Mucosa of rectum (tissue), 2 donors: ENCODE measurements at regions not wholly inside any gene's neighbourhood (a gene's known extent, or its start where the extent isn't known, plus 50 kb on each side); places are given as distances from the start of the nearest gene placed in this dataset.

ENCODE experiments used
- H3K27ac ChIP-seq, 2 donors: one replicate each; pipeline ENCODE4 v1.7.0; 2013; ENCODE audit warnings: inconsistent platforms in 2 of 2, low read depth in 2 of 2, low read length in 2 of 2
- H3K27me3 ChIP-seq, 2 donors: one replicate each; pipeline ENCODE4 v1.7.0; 2013; ENCODE audit warnings: low read length in 2 of 2; ENCODE audit not compliant: control insufficient read depth in 2 of 2, insufficient read depth in 2 of 2
- H3K36me3 ChIP-seq, 2 donors: one replicate each; pipeline ENCODE4 v1.7.0; 2013; ENCODE audit warnings: low read length in 2 of 2; ENCODE audit not compliant: control insufficient read depth in 2 of 2, insufficient read depth in 2 of 2
- H3K4me1 ChIP-seq, 2 donors: one replicate each; pipeline ENCODE4 v1.7.0; 2013; ENCODE audit warnings: low read length in 2 of 2, mild to moderate bottlenecking in 1 of 2; ENCODE audit not compliant: control insufficient read depth in 2 of 2, insufficient read depth in 2 of 2
- H3K4me3 ChIP-seq, 2 donors: one replicate each; pipeline ENCODE4 v1.7.0; 2013; ENCODE audit warnings: low read length in 2 of 2
- H3K9ac ChIP-seq, 2 donors: one replicate each; pipeline ENCODE4 v1.7.0; 2013; ENCODE audit warnings: low read length in 2 of 2, low read depth in 1 of 2, mild to moderate bottlenecking in 1 of 2
- H3K9me3 ChIP-seq, 2 donors: one replicate each; pipeline ENCODE4 v1.7.0; 2013; ENCODE audit warnings: low read length in 2 of 2; ENCODE audit not compliant: control insufficient read depth in 2 of 2
- donor health status: healthy.
- donor health status: Normal muscosa, but diverticular disease.

- Histone ChIP-seq H3K4me1 (no peaks in the 10 kb centered on the region), H3K4me3 (no peak overlapping the region), H3K27ac (no peak overlapping the region), H3K9ac (no peak overlapping the region), H3K36me3 (no peaks in the 10 kb centered on the region), H3K27me3 (peaks cover 0 to 2% of the 10 kb centered on the region in 2 donors), H3K9me3 (no peaks in the 10 kb centered on the region)
Observed at GRCh38 chr11:134561331-134561720, 149.3 kb upstream of the B3GAT1 start.

- H3K4me1 ChIP-seq: no peaks in the 10 kb centered on the region
- H3K4me3 ChIP-seq: no peak overlapping the region
- peaks cover 0 to 2% of the 10 kb centered on the region in 2 donors for H3K27me3 ChIP-seq
- no peak overlapping the region for H3K9ac ChIP-seq
- H3K36me3 ChIP-seq: no peaks in the 10 kb centered on the region
- no peaks in the 10 kb centered on the region for H3K9me3 ChIP-seq
- H3K27ac ChIP-seq: no peak overlapping the region
Observed at GRCh38 chr11:134560566-134561330, 148.7 kb upstream of the B3GAT1 start.

DNA sequence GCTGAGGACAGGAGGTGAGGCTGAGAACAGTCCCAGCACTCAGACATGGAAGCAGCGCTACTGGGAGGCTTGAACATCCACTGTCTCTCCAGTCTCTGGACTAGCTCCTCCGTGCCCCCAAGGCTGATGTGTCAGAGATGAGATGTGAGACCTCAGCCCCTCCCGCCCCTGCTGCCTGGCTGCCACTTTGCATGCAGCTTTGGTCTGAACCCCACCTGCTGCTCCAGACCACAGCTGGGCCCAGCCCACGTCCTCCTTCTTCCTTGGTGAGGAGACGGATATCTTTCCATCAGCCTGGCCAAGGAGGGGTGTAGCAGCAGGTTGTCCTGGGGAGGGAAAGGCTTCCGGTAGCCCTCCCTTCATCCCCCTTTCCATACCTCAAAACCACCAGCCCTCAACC lies 148.0 kb upstream of the B3GAT1 start:
- no peaks in the 10 kb centered on the region for H3K36me3 ChIP-seq
- H3K27me3 ChIP-seq: peaks cover 0 to 2% of the 10 kb centered on the region in 2 donors
- H3K4me1 ChIP-seq: no peaks in the 10 kb centered on the region
- H3K9me3 ChIP-seq: no peaks in the 10 kb centered on the region
- H3K27ac ChIP-seq: no peak overlapping the region
- no peak overlapping the region for H3K9ac ChIP-seq
- no peak overlapping the region for H3K4me3 ChIP-seq

DNA sequence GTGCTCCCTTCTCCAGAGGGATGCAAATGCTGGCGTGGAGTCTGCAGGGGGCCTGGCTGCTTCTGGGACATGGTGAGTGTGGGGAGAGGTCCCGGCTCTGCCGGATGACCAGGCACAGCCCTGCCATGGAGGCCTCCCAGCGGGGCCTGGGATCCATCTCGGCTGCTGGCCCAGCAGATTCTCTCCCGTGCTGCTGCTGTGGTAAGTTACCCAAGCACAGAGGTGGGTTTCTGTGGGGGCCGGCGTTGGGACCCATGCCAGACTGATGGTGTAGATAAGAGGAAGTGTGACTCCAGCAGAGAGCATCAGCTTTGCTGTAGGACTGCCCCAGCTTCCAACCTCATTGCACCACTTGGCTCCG lies 147.5 kb upstream of the B3GAT1 start:
- Histone ChIP-seq H3K9ac (no peak overlapping the region), H3K4me1 (no peaks in the 10 kb centered on the region), H3K36me3 (no peaks in the 10 kb centered on the region), H3K9me3 (no peaks in the 10 kb centered on the region), H3K4me3 (no peak overlapping the region), H3K27ac (no peak overlapping the region), H3K27me3 (peaks cover 0 to 2% of the 10 kb centered on the region in 2 donors)

DNA sequence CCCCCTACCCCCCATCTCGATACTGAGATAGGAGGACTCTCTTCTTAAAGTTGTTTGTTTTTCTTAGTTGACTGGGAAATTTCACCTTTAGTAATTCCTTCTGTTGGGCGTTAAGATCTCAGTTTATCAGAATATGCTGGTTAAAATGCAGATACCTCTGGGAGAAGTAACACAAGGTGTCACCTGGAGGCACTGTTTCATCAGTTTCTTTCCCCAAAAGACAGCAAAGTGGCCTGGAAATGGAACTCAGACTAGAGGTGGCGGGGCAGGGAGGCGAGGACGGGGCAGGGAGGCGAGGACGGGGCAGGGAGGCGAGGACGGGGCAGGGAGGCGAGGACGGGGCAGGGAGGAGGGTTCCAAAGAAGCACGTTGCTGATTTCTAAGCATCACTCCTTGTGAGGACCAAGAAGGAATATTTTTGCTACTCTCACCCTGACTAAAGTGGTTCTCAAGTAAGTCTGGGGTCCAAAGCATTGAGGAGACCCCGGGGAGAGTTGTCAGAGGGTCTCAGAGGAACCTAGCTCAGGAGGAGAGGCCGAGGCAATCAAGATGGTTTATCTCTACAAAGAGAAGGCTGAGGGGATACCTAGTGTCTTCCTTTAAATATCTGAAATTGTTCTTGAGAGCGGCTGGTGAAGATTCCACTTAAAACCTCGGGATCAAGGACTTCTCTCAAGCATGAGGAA lies 147.0 kb upstream of the B3GAT1 start:
- Histone ChIP-seq H3K9me3 (no peaks in the 10 kb centered on the region), H3K9ac (no peak overlapping the region), H3K36me3 (no peaks in the 10 kb centered on the region), H3K27ac (no peak overlapping the region), H3K4me1 (no peaks in the 10 kb centered on the region), H3K27me3 (peaks cover 0 to 2% of the 10 kb centered on the region in 2 donors), H3K4me3 (no peak overlapping the region)

- H3K9me3 ChIP-seq: no peaks in the 10 kb centered on the region
- peaks cover 0 to 2% of the 10 kb centered on the region in 2 donors for H3K27me3 ChIP-seq
- no peak overlapping the region for H3K4me3 ChIP-seq
- H3K4me1 ChIP-seq: no peaks in the 10 kb centered on the region
- H3K9ac ChIP-seq: no peak overlapping the region
- H3K36me3 ChIP-seq: no peaks in the 10 kb centered on the region
- H3K27ac ChIP-seq: no peak overlapping the region
Observed at GRCh38 chr11:134558258-134558835, 146.3 kb upstream of the B3GAT1 start.

GRCh38 chr11:134557571-134558257 lies 145.7 kb upstream of the B3GAT1 start:
- H3K27me3 ChIP-seq: peaks cover 0 to 2% of the 10 kb centered on the region in 2 donors
- no peak overlapping the region for H3K4me3 ChIP-seq
- no peaks in the 10 kb centered on the region for H3K36me3 ChIP-seq
- no peaks in the 10 kb centered on the region for H3K9me3 ChIP-seq
- no peak overlapping the region for H3K27ac ChIP-seq
- H3K4me1 ChIP-seq: no peaks in the 10 kb centered on the region
- no peak overlapping the region for H3K9ac ChIP-seq

DNA sequence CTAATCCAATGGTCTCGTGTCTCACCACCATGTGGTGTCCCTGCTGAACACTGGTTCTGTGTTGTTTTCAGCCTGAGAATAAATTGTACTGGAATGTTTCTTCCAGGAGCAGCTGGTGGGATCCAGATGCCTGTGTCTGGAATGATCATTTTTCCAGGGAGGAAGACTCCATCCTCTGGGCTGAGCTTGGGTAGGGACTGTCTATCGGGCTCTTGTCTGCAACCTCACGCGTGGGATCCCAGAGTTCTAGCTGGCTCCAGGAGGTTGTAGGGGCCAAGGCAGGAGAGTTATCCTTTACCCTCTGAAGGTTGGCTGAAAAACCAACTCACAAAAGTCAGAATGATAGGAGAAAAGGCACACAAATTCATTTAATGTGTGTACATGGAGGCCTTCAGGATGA lies 144.1 kb upstream of the B3GAT1 start:
- peaks cover 0 to 2% of the 10 kb centered on the region in 2 donors for H3K27me3 ChIP-seq
- H3K9ac ChIP-seq: no peak overlapping the region
- H3K27ac ChIP-seq: no peak overlapping the region
- H3K4me1 ChIP-seq: no peaks in the 10 kb centered on the region
- H3K4me3 ChIP-seq: no peak overlapping the region
- H3K36me3 ChIP-seq: no peaks in the 10 kb centered on the region
- no peaks in the 10 kb centered on the region for H3K9me3 ChIP-seq

GRCh38 chr11:134555510-134555909 lies 143.5 kb upstream of the B3GAT1 start:
- Histone ChIP-seq H3K27ac (no peak overlapping the region), H3K9ac (no peak overlapping the region), H3K4me3 (no peak overlapping the region), H3K27me3 (peaks cover 0 to 2% of the 10 kb centered on the region in 2 donors), H3K9me3 (no peaks in the 10 kb centered on the region), H3K36me3 (no peaks in the 10 kb centered on the region), H3K4me1 (no peaks in the 10 kb centered on the region)

- Histone ChIP-seq H3K27ac (no peak overlapping the region), H3K9ac (no peak overlapping the region), H3K4me1 (no peaks in the 10 kb centered on the region), H3K4me3 (no peak overlapping the region), H3K9me3 (no peaks in the 10 kb centered on the region), H3K36me3 (no peaks in the 10 kb centered on the region), H3K27me3 (peaks cover 0 to 2% of the 10 kb centered on the region in 2 donors)
Observed at GRCh38 chr11:134554861-134555260, 142.8 kb upstream of the B3GAT1 start.
